ENCODE measurements at regions not wholly inside any gene's neighbourhood (a gene's known extent, or its start where the extent isn't known, plus 50 kb on each side); places are given as distances from the start of the nearest gene placed in this dataset.

- Histone ChIP-seq H3K9me3 (ENCODE audit: insufficient read depth in 2 of 2, low read depth in 1 of 2, low read length in 1 of 2) (no peaks in the 10 kb centered on the region), H2BK20ac (ENCODE audit: low read length) (no peak overlapping the region), H2AK5ac (ENCODE audit: low read depth, low read length) (no peak overlapping the region), H3K23me2 (ENCODE audit: low read depth, low read length) (peaks cover 2% of the 10 kb centered on the region; the same call in 1 of the 2 replicates), H2BK15ac (ENCODE audit: low read length) (no peak overlapping the region), H2BK120ac (replicated peaks; ENCODE audit: low read depth, low read length) (no peak overlapping the region), H3K4ac (replicated peaks; ENCODE audit: insufficient read length, low read depth, low read length) (no peak overlapping the region), H3K36me3 (ENCODE audit: control insufficient read depth in 2 of 4, insufficient read depth in 4 of 4, low read length in 3 of 4) (no peaks in the 10 kb centered on the region), H3K27me3 (replicated peaks in 1 of 4; ENCODE audit: control insufficient read depth in 3 of 4, extremely low read depth in 1 of 4, insufficient read depth in 3 of 4, low read length in 3 of 4) (peaks cover 0 to 11% (median 1%) of the 10 kb centered on the region in 4 experiments; a peak in 2 of 7 replicates), H4K8ac (ENCODE audit: extremely low read depth, insufficient read depth, low read length) (no peak overlapping the region), H2AFZ (ENCODE audit: low read length) (no peak overlapping the region), H2BK12ac (ENCODE audit: low read depth, low read length) (no peak overlapping the region), H3K27ac (ENCODE audit: low read depth, low read length) (no peak overlapping the region), H3K14ac (ENCODE audit: insufficient read length) (no peak overlapping the region), H4K5ac (ENCODE audit: insufficient read length, low read depth, low read length) (no peak overlapping the region), H2BK5ac (ENCODE audit: low read depth, low read length) (no peak overlapping the region), H3K4me2 (ENCODE audit: insufficient read depth in 1 of 2, low read depth in 2 of 2, low read length in 2 of 2) (no peak overlapping the region), H3K79me2 (ENCODE audit: control insufficient read depth in 1 of 2, insufficient read depth in 2 of 2, low read length in 2 of 2) (no peaks in the 10 kb centered on the region), H3K4me3 (ENCODE audit: extremely low read depth in 1 of 4, insufficient read depth in 2 of 4, low read depth in 3 of 4, low read length in 4 of 4) (no peak overlapping the region), H3K23ac (ENCODE audit: insufficient read length) (no peak overlapping the region), H3K79me1 (ENCODE audit: low read depth, low read length) (no peaks in the 10 kb centered on the region), H4K20me1 (replicated peaks in 1 of 2; ENCODE audit: control insufficient read depth in 1 of 2, insufficient read depth in 2 of 2, low read length in 2 of 2) (peaks cover 0 to 7% of the 10 kb centered on the region in 2 experiments), H4K91ac (replicated peaks; ENCODE audit: insufficient read length, low read length) (no peak overlapping the region), H3K18ac (ENCODE audit: extremely low read depth, low read length) (no peak overlapping the region), H3K9ac (replicated peaks in 1 of 4; ENCODE audit: extremely low read depth in 1 of 4, low read depth in 3 of 4, low read length in 3 of 4) (no peak overlapping the region), H3K56ac (replicated peaks; ENCODE audit: insufficient read length, low read depth, low read length) (no peak overlapping the region), H3K4me1 (replicated peaks in 1 of 4; ENCODE audit: control insufficient read depth in 3 of 4, insufficient read depth in 4 of 4, low read length in 3 of 4) (no peaks in the 10 kb centered on the region; a peak in 2 of 7 replicates)
- DNase-seq (ENCODE audit: low read depth in 1 of 2, low spot score in 2 of 2) (no peak), FAIRE-seq (no peak)
- ChIA-PET CTCF (ENCODE audit: partially characterized antibody) (interaction anchor here (0.8 to 4.9 kb wide), 6 partner anchors 9 to 67 kb away, joined by 3 to 21 read pairs (median 4); no protein-coding TSS in a partner anchor), POLR2A (ENCODE audit: partially characterized antibody) (interaction anchor here (0.6 to 2.0 kb wide), 3 partner anchors 15 to 38 kb away, joined by 3 to 7 read pairs (median 3); no protein-coding TSS in a partner anchor)
- TF ChIP-seq SRF (IDR thresholded peaks at IDR 0.05; ENCODE audit: low read depth, low read length) (no peak), TCF12 (IDR thresholded peaks at IDR 0.05; ENCODE audit: low read depth, low read length) (no peak), GABPA (IDR thresholded peaks at IDR 0.05; ENCODE audit: borderline replicate concordance, insufficient read depth, low read length) (no peak), CBX5 (IDR thresholded peaks at IDR 0.05; ENCODE audit: low read depth, low read length) (no peak), SP1 (IDR thresholded peaks at IDR 0.05; ENCODE audit: low read depth, low read length) (no peak), RNF2 (IDR thresholded peaks at IDR 0.05; ENCODE audit: borderline replicate concordance, low read depth, low read length, missing control alignments, poor library complexity, severe bottlenecking) (no peak), TEAD4 (IDR thresholded peaks at IDR 0.05; ENCODE audit: low read depth, low read length) (no peak), SIRT6 (IDR thresholded peaks at IDR 0.05; ENCODE audit: low read length) (no peak), JUN (IDR thresholded peaks at IDR 0.05; ENCODE audit: low read depth, low read length) (no peak), CEBPB (IDR thresholded peaks at IDR 0.05; ENCODE audit: low read depth, low read length) (no peak)
Observed at GRCh38 chr15:77753939-77754338, 121.2 kb upstream of the LINGO1 start.

Measured in H1 (cell line).